ENCODE measurements at regions not wholly inside any gene's neighbourhood (a gene's known extent, or its start where the extent isn't known, plus 50 kb on each side); places are given as distances from the start of the nearest gene placed in this dataset.

DNA sequence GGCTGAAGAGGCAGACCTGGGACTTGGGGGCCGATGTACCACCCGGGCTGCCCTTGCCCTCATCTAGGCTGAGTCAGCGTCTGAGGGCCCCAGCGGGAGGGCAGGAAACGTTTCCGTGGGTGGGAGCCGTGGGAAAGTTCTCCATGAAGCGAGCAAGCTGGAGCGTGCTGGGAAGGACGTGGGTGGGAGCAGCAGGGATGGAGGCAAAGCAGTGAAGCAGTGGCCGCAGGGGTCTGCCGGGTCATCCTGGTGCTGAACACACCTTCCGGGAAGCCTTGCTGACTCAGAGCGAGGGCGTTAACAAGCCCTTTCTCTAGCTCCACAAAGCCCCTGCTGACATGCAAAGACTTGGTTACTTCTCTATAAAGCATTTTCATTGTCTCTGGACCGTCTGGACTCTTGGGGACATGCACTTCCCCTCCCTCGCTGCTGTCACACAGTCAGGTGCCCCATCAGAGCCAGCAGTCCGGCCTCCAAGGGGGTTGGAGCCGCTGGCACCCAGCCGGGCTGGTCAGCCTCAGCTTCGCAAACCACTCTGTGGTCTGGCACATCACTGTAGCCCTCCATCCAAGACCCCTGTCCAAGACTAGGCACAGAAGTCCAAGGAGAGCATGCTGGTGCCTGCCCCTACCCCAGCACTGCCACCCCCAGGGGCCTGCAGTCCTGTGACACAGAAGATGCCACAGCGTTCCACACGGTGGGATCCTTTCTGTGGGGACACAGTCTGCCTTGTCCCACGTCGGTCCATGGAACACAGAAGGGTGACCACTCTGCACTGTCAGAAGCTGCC, 115.1 kb upstream of the GPC1 start:
- TF ChIP-seq ZFX (IDR thresholded peaks at IDR 0.05; ENCODE audit: borderline replicate concordance), result no peak
- TF ChIP-seq, protein P1, sequence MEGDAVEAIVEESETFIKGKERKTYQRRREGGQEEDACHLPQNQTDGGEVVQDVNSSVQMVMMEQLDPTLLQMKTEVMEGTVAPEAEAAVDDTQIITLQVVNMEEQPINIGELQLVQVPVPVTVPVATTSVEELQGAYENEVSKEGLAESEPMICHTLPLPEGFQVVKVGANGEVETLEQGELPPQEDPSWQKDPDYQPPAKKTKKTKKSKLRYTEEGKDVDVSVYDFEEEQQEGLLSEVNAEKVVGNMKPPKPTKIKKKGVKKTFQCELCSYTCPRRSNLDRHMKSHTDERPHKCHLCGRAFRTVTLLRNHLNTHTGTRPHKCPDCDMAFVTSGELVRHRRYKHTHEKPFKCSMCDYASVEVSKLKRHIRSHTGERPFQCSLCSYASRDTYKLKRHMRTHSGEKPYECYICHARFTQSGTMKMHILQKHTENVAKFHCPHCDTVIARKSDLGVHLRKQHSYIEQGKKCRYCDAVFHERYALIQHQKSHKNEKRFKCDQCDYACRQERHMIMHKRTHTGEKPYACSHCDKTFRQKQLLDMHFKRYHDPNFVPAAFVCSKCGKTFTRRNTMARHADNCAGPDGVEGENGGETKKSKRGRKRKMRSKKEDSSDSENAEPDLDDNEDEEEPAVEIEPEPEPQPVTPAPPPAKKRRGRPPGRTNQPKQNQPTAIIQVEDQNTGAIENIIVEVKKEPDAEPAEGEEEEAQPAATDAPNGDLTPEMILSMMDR (IDR thresholded peaks at IDR 0.05), result no peak
- no peak overlapping the region for H3K27ac ChIP-seq

DNA sequence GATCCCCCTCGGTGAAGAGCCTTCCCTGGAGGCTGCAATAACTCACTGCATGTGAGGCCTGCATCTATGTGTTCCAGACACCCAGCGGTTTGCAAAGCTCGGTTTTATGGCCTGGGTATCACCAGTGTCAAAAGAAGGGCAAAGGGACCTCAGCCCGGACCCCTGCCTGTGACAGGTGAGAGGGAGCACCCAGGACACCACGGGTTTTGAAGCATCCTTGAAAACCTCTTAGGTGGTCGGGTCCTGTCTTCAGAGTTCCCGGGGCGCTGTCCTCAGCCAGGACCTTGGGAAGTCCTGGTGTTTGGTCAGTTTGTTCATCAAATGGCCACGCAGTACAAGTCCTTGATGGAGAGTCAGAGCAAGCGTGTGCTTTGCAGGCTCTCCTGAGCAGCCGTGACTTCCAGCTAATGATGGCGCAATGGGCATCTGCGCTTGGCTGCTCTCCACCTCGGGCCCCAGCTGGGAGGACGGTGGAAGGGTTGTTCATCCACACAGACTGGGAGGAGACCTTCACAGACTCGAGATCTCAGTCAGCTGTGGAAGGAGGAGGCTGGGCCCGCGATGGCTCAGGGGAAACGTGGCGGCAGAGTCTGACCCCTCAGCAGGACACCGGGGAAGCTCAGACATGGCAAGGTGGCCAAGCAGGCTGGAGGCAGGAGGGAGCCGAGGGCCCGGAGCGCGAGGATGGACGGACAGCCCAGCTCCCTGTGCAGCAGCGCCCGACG, 113.1 kb upstream of the GPC1 start:
- no peak overlapping the region for H3K27ac ChIP-seq
- TF ChIP-seq, protein P1 (IDR thresholded peaks at IDR 0.05), result no peak
- no peak for TF ChIP-seq ZFX (IDR thresholded peaks at IDR 0.05; ENCODE audit: borderline replicate concordance)

DNA sequence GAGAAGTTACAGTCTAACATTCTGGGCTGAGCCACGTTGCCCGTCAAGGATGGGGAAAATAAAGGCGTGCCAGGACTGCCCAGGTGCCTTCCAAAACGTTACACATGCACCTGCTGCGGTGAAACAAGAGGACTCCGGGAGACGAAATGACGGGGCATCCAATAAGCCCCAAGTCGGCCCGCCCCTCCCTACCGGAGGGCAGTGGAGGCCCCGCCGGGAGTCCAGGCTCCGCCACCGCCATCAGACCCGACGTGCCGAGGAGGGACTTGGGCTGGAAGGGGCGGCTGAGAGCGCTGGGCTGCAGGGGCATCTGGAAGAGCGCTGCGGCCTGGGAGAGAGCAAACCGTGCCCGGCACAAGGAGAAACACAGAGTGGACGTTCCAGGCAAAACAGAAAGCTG, 112.5 kb upstream of the GPC1 start:
- no peak for TF ChIP-seq ZFX (IDR thresholded peaks at IDR 0.05; ENCODE audit: borderline replicate concordance)
- TF ChIP-seq, protein P1 (IDR thresholded peaks at IDR 0.05), result no peak
- H3K27ac ChIP-seq, result no peak overlapping the region

DNA sequence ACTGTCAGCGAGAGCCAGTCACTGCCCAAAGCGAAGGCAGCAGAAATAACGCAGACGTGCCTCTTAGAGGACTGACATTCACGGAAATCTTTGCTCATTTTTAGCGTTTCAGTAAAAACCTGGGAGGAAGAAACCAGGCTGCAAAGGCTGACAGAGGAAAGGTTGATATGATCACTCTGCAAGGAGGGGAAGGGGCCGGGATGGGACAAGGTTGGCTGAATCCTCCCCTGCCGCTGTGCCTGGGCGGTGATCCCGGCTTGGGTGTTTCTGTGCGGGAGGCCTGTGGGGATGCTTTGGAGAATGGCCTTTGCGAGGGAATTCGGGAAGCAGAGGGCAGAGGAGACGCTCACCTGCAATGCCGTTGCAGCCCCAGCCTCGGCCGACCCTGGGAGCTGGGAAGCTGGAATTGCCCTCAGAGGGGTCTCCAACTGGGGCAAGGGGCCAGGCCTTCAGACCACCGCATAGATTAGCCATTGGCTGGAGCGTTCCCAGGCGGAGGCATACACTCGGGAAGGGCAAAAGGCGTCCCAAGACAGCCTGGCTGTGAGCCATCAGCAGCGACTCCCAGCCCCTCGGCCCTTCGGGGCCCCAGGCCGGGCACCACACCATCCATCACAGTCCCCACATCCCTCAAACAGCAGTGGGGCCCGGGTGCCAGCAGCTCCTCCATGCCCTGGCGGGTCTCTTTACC, 111.7 kb upstream of the GPC1 start:
- no peak for TF ChIP-seq ZFX (IDR thresholded peaks at IDR 0.05; ENCODE audit: borderline replicate concordance)
- TF ChIP-seq, protein P1 (IDR thresholded peaks at IDR 0.05), result no peak
- no peak overlapping the region for H3K27ac ChIP-seq

DNA sequence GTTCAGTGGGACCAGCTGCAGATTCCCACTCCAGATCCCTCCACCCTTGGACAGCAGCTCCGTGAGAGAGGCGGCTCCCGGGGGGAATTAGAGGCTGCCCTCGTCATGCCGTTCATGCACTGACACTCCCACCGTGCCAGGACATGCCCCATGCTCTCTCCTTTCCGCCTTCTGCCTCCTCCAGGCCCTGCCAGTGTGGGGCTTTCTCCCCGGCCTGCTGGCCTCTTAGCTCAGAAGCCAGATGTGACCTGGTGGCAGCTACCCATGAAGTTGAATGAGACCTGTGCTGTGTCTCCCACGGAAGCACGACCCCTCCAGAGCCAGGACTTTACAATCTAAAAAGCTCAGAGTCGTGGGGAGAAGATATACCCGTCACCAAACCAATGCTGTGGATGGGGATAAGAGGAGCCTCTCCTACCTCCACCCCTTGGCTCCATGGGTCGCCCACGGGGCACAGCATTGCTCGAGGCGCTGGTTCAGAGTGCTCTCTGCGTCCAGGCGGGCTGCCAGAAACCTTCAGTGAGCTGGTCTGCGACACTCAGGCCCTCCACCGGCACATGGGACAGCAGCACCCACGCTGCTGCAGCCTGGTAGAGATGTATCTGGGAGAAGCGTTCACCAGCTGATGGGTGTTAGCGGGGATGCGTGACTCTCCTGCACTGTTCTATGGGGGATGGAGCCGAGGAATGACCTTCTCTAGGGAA, 111.0 kb upstream of the GPC1 start:
- TF ChIP-seq, protein P1 (IDR thresholded peaks at IDR 0.05), result no peak
- TF ChIP-seq ZFX (IDR thresholded peaks at IDR 0.05; ENCODE audit: borderline replicate concordance), result no peak
- H3K27ac ChIP-seq, result no peak overlapping the region

DNA sequence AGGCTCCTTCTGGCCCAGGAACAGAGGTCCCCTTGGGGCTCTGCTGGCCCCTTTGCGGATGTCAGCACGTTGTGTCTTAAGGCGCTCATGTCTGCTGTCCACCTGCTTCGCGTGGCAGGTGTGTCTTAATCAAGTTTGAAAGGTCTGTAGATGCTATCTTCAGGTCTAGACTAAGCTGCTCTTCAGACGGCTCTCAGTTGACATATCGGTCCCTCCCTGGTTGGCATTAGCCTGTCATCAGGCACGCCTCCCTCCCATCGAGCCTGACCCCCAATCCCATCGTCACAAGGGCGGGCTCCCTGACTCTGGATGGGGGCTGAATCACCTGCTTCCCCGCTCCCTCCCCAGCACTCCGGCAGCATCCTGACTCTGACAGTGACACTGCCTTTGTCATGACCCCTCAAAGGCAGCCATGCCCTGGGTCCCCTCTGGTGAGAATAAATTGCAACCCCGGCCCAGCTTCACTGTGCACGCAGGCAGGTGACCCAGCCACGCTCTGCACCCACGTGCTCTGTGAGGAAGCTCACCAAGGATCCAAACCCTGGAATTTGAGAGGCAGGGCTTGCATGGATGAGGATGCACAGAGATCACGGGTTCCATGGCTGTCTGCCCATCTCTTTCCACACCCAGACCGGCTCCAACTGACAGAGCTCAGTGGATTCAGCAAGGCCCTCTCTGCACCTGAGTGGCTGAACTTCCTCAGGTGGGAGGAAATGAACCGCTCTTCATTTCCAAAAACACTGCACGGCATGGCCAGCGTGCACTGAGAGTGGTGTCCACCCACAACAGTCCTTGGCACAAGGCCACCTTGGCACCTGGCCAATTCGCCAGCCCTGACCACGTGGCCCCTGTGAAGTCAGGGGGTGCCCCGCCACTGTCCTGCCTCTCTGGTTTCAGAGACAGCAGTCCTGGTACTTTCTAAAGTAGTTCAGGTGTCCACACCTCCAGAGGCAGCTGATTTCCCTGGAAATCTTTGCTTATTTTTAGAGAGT, 110.2 kb upstream of the GPC1 start:
- no peak for TF ChIP-seq ZFX (IDR thresholded peaks at IDR 0.05; ENCODE audit: borderline replicate concordance)
- TF ChIP-seq, protein P1 (IDR thresholded peaks at IDR 0.05), result no peak
- H3K27ac ChIP-seq, result no peak overlapping the region

Measured in 22Rv1 (cell line).